GM12878 (cell line): ENCODE measurements at regions not wholly inside any gene's neighbourhood (a gene's known extent, or its start where the extent isn't known, plus 50 kb on each side); places are given as distances from the start of the nearest gene placed in this dataset.

Source experiments
- FOXM1 ChIP-seq: IDR thresholded peaks from 2 replicates; pipeline ENCODE4 v1.6.1; 2012; ENCODE audit warnings: low read depth, mild to moderate bottlenecking, inconsistent platforms, low read length, moderate library complexity
- TF ChIP-seq, protein P1 (sequence below): IDR thresholded peaks from 2 replicates; pipeline ENCODE4 v1.6.1; 2012; ENCODE audit warnings: low read depth, low read length, improper control_type of control experiment

DNA sequence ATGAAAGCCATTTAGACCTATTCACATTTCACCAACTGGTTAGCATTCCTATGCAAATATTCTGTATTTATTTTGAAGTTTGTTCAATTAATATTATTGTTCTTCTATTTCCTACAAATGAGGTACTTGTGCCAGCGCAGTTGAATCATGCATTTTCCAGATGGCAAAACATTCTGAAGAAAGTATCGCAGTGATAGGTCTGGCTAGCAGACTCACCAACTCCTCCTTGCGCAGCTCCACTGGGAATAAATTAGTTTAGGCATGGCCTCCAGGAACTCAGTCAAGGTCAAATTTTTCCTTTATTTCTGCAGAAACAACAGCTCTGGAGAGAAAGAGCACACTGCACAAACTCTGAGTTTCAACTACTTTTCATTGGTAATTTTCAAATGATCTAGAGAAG lies 437.7 kb downstream of the COL12A1 start:
- TF ChIP-seq FOXM1, result no peak
- TF ChIP-seq, protein P1, sequence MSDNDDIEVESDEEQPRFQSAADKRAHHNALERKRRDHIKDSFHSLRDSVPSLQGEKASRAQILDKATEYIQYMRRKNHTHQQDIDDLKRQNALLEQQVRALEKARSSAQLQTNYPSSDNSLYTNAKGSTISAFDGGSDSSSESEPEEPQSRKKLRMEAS, result no peak
